HG02943 (cell line): ENCODE measurements at regions not wholly inside any gene's neighbourhood (a gene's known extent, or its start where the extent isn't known, plus 50 kb on each side); places are given as distances from the start of the nearest gene placed in this dataset.

Source experiments
- ATAC-seq: cut with Tn5 transposase; IDR thresholded peaks from one replicate; pipeline ENCODE4 v1.9.1; 2021; ENCODE audit warnings: mild to moderate bottlenecking, low read depth, moderate library complexity; ENCODE audit not compliant: unreplicated experiment

DNA sequence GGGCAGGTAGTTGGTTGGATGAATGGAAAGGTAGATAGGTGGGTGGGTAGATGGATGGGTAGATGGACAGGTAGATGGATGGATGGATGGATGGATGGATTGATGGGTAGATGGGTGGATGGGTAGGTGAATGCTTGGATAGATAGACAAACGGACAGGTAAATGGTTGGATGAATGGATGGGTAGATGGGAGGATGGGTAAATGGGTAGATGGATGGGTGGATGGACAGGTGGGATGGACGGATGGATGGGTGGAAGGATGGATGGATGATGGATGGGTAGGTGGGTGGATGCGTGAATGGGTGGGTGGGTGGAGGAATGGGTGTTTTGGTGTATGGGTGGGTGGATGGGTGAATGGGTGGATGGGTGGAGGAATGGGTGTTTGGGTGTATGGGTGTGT is 50.1 kb upstream of the ASAP2 start:
- no peak for ATAC-seq

DNA sequence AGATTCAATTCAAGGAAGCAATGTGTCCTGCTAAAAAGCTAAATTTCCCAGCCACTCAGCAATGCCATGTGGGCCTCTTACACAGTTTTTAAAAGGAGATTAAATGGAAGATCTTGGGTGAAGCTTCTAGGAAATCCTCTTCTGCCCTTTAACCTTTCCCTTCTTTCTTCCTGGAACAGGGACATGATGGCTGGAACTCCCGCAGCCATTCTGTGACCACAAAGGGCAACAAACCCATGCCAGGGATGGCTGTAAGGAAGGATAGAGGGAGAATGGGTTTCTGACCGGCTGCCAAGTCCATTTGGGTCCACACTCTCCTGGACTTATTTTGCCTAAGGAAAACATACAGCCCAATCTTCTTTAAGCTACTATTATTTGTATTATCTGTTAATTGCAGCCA is 52.6 kb upstream of the ASAP2 start:
- no peak for ATAC-seq

DNA sequence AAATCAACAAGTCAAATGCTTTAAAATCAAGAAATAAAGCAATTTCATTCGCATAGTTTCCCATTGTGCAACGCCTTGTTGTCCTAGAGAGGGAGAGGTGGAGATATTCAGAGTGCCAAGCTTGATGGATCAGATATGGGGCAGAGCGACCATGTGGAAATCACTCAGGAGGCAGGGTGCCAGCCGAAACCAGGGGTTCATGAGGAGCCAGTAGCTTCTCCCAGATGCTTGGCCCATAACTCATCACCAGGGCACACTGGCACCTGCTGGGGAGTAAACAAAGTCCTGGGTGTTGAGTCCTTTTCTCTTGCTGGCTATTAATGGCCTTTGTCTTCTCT is 53.0 kb upstream of the ASAP2 start:
- no peak for ATAC-seq

DNA sequence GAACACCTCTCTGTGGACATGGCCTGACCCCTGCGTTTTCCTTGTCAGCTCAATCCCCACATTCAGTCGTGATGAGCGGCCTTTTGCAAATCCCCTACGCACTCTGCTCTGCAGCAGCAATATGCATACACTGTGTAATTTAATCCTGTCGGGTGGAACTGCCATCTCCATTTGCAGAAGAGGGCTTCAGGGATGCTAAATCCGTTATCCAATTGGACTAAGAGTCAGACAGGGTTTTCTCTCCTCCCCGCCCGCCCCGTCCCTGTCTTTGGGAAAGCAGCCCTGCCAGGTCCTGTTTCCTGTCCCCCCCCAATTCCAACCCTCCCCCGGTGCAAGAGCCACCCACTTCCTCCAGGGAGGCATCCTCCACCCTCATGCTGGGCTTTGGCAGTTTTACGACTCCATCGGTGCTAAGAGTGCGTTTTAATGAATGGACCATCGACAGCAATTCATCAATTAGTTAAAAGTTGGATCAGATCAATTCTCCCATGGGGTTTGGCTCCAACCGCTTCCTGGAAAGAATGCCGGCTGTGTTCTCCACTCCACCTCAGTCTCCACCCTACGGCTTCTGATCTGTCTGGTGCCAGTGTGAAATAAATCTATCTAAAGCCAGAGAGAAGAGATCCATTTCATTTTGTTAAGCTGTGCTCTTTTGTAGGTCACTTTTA is 53.5 kb upstream of the ASAP2 start:
- ATAC-seq, result no peak

DNA sequence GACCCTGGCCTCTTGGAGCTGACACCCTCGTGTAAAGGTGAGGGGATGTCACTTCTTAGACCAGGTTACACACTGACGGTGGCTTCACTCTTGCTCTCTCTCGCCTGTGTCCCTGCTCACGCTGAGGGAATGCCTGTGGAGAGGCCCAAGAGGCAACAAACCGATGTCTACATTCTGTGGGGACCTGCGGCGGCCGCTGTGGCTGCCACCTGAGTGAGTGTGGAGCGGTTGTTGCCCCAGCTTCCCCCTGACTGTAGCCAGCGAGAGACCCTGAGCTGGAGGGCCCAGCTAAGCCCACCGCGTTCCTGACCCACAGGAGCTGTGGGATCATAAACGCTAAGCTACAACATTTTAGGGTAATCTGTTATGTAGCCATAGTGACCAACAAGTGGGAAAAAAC is 55.7 kb upstream of the ASAP2 start:
- ATAC-seq, result no peak

DNA sequence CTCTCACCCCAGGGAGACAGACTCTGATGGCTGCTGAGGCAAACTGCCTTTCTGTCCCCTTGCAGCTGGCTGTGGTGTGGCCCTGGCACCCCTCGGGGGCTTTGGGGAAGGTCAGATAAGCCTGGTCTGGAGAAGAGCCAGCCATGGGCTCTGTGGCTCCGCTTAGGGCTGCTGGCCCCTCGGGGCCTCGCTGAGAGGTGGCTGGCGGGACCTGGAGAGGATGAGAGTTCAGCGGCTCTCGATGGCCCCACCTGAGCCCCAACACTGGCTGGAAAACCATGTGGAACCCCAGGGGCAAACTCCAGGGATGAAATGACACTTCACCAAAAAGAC is 56.1 kb upstream of the ASAP2 start:
- ATAC-seq, result no peak

DNA sequence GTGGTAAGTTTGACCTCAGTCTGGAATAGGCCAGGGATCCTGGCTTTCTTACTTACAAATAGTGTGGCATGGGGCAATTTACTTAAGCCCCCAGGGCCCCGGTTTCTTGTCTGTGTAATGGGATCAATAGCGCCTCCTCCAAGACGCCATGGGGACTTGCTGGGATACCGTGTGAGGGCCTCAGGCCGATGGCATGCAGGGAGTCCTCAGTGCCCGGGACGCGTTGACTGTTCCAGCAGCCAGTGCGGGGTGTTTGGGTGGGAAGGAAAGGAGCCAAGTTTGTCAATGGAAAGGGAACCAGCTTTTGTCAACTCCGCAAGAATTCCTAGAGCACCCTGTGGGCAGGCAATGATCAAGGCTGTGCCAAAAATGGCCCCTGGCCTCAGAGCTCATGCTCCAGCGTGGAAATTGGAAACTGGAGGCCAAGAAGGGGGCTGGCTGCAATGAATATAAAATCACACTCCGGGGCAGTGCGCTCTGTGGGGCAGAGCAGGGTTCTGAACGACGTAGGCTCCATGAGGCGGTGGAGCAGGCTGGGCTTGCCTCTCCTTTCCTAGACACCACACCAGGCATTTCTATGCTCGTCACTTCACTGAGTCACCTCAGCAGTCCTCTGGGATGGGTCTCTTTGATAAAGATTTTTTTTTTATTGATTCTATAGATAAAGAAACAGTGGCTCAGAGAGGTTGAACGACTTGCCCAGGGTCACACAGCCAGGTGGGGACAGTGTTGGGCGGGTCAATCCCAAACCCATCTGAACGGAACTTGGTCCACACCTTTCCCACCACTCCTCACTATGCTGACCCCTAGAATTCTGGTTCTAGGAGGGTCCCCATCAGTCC is 56.7 kb upstream of the ASAP2 start:
- ATAC-seq, result no peak

DNA sequence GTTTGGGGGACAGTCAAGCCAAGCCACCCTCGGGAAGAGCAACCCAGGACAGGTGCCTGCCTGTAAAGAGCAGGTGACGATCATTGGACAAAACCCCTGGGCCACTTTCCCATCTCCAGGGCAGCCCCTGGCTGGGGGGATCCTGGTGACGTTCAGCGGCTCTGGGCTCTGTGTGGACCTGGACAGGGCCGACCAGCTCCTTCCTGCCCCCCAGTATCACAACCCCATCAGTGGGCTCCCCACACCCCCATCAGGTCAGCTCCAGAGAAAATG is 57.3 kb upstream of the ASAP2 start:
- no peak for ATAC-seq

DNA sequence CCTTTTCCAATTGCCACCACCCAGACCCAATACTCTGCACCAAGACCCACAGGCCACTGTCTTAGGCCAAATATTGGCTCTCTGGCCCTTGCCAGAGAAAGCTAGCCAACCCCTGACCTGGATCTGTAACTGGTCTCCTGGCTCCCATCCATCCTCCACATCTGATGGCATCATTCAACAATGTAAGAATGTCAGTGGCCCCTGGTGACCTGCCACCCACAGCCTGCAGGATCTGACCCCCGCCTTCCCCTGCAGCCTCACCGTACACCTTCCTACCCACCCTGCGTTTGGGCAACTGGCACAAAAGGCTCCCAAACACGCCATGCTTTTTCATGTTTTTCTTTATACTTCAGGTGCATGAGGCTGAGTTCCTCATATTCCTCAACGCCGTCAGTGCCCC is 60.0 kb upstream of the ASAP2 start:
- no peak for ATAC-seq

DNA sequence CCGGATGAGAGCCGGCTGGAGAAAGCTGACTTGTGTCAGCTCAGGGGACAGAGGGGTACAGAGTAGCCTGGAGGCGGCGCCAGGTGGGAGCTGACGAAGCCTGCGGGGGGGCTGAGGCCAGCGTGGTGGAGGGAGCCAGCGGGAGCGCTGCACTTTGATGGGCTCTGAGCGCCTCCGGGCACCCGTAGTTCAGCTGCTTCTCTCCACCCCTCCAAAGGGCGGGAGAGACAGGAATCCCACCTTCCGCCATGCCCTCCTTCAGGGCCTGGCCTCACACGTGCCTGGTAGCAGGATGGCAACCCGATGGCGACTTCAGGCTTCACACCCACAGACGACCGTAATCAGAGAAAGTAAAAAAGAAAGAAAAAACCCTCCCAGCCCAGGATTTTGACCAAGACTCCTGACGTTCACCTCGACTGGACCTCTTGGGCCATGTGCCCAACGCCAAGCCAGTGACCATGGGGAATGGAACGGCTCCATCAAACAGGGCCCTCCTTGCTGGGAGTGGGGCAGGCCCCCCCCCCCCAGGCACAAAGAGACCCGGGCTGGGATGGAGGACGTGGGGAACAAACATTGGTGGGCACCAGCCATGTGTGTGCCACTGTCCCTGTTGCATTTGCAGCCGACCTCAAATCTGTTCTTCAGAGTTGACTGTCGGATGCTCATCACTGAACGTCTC is 60.7 kb upstream of the ASAP2 start:
- ATAC-seq, result no peak

DNA sequence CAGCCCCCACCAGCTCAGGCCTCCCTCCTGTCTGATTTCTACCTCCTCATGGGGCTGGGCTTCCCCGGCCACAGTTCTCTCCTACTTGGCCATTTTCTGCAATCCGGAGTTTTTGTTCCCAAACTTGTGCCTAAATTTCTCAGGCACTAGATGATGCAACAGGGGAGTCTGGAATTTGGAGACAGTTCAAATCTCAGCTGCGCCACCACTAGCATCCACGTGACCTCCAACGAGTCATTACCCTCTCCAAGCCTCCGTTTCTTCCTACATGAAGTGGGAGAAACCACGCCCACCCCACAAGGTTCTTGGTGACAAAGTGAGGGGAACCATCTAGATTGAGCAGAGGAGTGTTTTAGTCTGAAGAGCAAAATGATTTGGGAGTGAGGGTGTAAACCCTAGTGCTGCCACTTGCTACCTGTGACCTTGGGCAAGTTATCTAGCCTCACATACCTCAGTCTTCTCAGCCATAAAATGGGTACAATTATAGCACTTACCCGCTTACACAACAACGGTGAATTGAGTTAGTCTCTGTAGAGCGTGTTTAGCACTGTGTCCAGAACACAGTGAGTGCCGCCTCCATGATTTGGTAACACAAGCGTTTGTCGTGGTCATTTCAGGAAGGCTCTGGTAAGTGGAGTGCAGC is 61.4 kb upstream of the ASAP2 start:
- ATAC-seq, result no peak

DNA sequence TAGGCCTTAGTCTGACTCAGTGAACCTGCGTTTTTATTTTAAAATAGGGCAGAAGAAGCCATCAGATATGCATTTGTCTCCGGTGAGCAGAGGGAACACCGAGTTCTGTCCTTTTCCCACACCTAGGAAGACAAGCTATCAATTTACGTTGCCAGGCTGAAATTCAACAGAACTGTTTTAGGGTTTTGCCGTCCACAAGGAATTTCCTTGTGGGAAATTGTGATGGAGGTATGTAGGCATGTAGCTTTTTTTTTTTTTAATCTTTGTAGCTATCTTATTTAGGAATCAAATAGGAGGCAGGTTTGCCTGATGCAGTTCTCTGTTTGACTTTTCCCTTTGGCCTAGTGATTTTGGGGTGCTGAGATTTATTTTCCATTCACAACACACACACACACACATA is 62.0 kb upstream of the ASAP2 start:
- ATAC-seq, result no peak

DNA sequence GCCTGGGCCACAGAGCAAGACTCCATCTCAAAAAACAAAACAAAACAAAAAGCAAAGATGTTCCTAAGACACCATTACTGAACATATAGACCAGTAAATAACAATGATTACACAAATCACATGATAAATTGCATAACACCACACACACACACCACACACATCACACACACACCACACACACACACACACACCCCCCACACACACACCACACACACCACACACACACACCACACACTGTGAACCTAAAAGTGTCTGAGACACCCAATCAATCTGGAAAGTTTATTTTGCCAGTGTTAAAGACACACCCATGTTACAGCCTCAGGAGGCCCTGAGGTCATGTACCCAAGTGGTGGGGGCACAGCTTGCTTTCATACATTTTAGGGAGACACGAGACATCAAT is 62.6 kb upstream of the ASAP2 start:
- no peak for ATAC-seq

DNA sequence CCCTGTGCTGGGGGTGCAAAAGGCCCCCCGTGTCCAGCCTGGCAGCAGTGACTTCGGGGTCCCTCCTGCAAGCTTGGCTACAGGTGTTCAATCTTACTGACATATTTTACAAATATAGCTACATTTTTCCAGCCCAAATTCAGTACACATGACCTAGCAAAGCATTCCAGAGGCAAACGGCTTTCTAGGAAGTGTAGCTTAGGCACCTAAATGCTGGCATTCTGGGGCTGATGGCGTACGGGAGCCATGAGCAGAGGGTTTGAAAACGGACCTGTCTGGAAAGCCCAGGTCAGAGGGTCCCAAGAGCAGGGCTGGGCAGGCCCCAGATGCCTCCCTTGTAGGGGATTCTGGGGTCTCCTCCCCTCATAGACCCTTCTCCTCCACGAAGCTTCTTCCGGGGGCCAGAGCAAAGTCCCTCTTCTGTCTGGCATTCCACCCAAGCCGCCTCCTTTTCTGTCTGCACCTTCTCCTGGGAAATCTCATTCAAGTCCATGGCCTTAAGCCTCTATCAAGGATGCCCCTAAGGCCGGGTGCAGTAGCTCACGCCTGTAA is 63.3 kb upstream of the ASAP2 start:
- no peak for ATAC-seq

DNA sequence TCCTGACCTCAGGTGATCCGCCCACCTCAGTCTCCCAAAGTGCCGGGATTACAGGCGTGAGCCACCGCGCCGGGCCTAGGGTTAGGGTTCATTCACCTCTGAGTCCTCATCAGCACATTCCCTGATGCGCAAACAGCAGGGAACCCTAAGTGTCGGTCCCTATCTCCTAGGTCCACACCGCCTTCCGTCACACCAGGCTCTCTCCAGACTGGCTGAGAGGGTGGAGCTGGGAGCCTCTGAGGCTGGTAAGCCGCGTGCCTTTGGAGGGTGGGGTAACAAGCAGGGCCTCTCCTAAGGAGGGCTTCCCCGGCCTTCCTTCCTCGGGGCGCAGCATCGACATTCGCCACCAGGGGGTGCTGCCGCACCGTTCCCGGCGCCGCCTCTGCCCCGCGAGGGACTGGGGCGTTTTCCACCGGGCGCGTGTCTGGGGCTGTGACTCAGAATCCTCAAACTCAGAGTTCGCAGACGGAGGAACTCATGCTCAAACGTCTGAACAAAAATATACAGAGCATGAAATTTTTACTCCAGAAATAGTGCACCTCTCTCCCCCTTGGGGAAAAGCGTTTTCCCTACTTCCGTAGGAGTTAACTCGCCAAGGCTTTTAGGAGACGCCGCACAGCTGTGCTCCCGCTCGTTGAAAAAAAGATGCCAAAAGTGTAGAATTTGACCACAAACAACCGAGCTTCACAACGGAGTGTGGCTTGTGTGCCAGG is 63.9 kb upstream of the ASAP2 start:
- no peak for ATAC-seq

DNA sequence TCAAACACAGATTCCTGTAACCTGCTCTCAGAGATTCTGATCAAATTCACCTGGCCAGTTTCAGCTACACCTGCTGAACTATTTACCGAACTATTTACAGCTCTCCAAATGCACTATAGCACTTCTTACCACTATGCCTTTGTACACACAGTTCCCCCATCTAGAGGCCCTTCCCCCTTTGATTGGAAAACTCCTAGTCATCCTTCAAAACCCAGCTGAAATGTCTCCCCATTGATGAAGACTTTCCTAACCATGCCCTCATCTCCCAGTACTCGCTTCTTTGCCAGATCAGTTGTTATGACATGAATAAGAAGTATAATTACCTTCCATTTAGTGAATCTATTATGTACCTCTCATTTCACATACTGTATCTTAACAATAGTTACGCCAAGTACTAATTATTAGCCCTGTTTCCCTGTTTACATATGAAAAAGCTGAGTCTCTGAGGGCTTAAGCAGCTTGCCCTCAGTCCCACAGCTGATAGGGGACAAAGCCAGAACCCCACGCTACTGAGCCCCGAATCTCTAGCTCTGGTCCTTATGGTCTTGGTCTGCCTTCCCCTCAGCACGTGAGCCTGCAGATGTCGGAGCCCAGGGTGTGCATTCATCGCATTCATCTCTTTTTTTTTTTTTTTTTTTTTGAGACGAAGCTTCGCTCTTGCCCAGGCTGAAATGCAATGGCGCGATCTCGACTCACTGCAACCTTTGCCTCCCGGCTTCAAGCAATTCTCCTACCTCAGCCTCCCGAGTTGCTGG is 64.7 kb upstream of the ASAP2 start:
- no peak for ATAC-seq

DNA sequence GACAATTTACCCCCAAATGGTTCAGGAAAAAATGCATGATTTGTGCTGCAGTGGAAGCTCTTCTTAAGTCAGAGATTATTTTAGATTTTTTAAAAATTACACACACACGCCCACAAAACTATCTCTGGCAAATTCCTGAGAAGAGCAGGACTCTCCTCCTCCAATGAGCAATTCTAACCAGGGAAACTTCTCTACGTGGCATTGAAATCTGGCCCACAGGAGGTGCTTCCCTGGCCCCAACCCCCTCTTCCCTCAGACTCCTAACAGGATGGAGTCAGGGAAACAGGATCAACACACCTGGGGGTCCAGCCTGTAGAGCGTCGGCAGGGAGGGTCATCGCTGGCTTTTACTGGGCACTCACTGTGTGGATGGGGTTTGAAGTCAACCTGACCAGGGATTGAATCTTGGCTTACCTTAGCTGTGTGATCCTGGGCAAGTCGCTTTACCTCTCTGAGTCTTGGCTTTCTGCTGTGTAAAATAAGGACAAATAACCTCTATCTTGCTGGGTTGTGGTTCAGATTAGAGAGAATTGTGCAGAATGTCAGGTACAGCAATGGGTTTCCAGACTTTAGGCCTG is 65.4 kb upstream of the ASAP2 start:
- no peak for ATAC-seq

DNA sequence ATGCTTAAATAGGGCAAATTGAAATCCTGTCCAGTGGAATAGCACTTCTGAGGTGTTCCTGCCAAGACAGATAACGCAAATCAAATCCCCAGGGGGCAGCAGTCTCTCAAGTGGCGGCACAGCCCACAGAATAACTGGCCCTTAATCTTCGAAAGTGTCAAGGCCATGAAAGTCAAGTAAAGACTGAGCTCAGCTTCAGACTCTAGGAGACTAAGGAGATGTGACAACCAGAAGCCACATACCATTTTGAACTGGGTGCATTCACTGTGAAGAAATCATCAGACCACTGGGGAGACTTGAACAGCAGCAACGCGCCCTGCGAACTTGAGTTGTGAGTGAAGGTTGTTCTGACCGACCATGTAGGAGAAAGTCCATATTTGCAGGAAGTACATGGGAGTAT is 66.0 kb upstream of the ASAP2 start:
- ATAC-seq, result no peak

DNA sequence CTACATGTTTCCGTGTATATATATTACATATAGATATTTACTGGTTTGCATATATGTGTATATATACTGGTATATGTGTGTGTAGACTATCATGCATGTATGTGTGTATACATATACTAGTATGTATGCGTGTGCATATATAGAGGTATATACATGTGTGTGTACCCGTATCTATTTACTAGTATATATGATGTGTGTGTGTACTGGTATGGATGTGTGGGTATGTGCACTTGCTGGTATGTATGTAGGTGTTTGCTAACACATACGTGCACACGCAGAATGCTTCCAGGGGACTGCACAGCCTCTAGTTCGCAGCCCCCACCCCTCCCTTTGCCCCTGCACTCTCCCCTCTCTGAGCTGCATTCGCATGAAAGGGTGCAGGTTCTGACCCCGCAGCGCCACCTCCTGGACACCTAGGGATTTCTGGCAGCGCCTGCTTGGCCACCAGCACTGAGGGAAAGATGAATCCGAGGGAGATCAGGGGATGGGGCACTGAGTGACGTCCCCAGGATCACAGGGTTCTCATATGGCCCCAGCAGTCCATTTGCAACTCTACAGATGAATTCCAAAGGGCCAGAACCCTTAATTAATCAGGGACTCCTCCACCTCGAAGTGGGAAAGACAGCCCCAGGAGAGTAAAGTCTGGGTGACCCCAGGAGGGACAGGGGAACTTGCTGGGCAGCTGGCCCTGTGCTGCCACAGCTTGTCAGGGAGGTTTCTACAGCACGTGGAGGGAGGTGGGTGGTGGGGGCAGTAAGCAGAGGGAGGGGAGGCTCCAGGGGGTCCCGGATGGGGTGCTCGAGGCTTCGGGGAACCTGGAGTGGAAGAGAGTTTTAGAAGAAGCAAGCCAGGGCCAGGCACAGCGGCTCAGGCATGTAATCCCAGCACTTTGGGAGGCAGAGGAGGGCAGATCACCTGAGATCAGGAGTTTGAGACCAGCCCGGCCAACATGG is 66.8 kb upstream of the ASAP2 start:
- ATAC-seq, result no peak
